ENCODE measurements at regions not wholly inside any gene's neighbourhood (a gene's known extent, or its start where the extent isn't known, plus 50 kb on each side); places are given as distances from the start of the nearest gene placed in this dataset.

GRCh38 chr15:56811586-56811985 is 78.3 kb upstream of the ZNF280D start:
- H3K27ac ChIP-seq (ENCODE audit: insufficient read length, low read depth, low read length), result no peak overlapping the region

More at GRCh38 chr15:56811586-56811985, 78.3 kb upstream of the ZNF280D start:
- no peak overlapping the region for H3T11ph ChIP-seq (ENCODE audit: low read length)
- no peak overlapping the region for H2BK12ac ChIP-seq (ENCODE audit: insufficient read length, low read depth, low read length)
- no peaks in the 10 kb centered on the region for H3K27me3 ChIP-seq (ENCODE audit: insufficient read depth, low read length)
- H2BK120ac ChIP-seq (ENCODE audit: low read depth, low read length, poor library complexity, severe bottlenecking), result no peak overlapping the region
- no peak overlapping the region for H4K8ac ChIP-seq (replicated peaks; ENCODE audit: insufficient read length, low read depth, low read length)
- H3K23ac ChIP-seq (ENCODE audit: insufficient read length, low read depth, low read length), result no peak overlapping the region
- H3K18ac ChIP-seq (ENCODE audit: insufficient read length, low read depth, low read length), result no peak overlapping the region
- no peak overlapping the region for H3K56ac ChIP-seq (ENCODE audit: insufficient read length, low read depth, low read length)
- no peaks in the 10 kb centered on the region for H3K4me1 ChIP-seq (ENCODE audit: insufficient read depth, low read length)
- no peak overlapping the region for H3K27ac Mint-ChIP-seq
- TF ChIP-seq CTCF (conservative IDR thresholded peaks at IDR 0.05), result no peak
- no peaks in the 10 kb centered on the region for H3K79me2 ChIP-seq (ENCODE audit: insufficient read depth, low read length)
- no peaks in the 10 kb centered on the region for H3K4me1 Mint-ChIP-seq
- peaks cover 8 to 15% of the 10 kb centered on the region in 2 experiments; a peak in 3 of 5 replicates for H3K9me3 Mint-ChIP-seq
- H4K20me1 ChIP-seq (ENCODE audit: control insufficient read depth, insufficient read depth, insufficient read length), result no peaks in the 10 kb centered on the region
- no peaks in the 10 kb centered on the region for H3K79me1 ChIP-seq (ENCODE audit: insufficient read depth, low read depth, low read length, poor library complexity, severe bottlenecking)
- H2AFZ ChIP-seq (ENCODE audit: low read length), result no peak overlapping the region
- no peak overlapping the region for H2BK15ac ChIP-seq (ENCODE audit: low read depth, low read length)
- H3K23me2 ChIP-seq (ENCODE audit: insufficient read length, low read depth, low read length, poor library complexity, severe bottlenecking), result no peaks in the 10 kb centered on the region
- no peaks in the 10 kb centered on the region for H3K27me3 Mint-ChIP-seq (ENCODE audit: low read depth)
- no peak overlapping the region for H3K4ac ChIP-seq (ENCODE audit: low read depth, low read length)
- no peaks in the 10 kb centered on the region for H3K9me3 ChIP-seq (ENCODE audit: control insufficient read depth, low read depth, low read length)
- H2AK5ac ChIP-seq (ENCODE audit: insufficient read length, low read length), result no peak overlapping the region
- no peak overlapping the region for H2BK5ac ChIP-seq (ENCODE audit: insufficient read length, low read length)
- no peak overlapping the region for H4K91ac ChIP-seq (ENCODE audit: insufficient read length, low read depth, low read length)
- no peak overlapping the region for H3K9ac ChIP-seq (ENCODE audit: extremely low read depth, insufficient read length, low read length)
- DNase-seq, result no peak
- no peak overlapping the region for H3K4me2 ChIP-seq (ENCODE audit: insufficient read depth, insufficient read length, low read length)
- peaks cover 0 to 17% (median 6%) of the 10 kb centered on the region in 3 experiments; a peak in 2 of 7 replicates for H3K36me3 Mint-ChIP-seq (ENCODE audit: insufficient read depth in 1 of 3, low read depth in 3 of 3)
- H3K14ac ChIP-seq (ENCODE audit: insufficient read depth, low read length), result no peak overlapping the region
- no peak overlapping the region for H2BK20ac ChIP-seq (ENCODE audit: low read depth, low read length, poor library complexity, severe bottlenecking)
- WGBS (ENCODE audit: extremely low coverage, insufficient read length, low lambda C conversion rate), result no CpG with 5 or more reads among the region's 4 CpGs
- no peak overlapping the region for H4K5ac ChIP-seq (ENCODE audit: insufficient read length, low read depth, low read length)
- no peak overlapping the region for H3K4me3 Mint-ChIP-seq
